ENCODE measurements at regions not wholly inside any gene's neighbourhood (a gene's known extent, or its start where the extent isn't known, plus 50 kb on each side); places are given as distances from the start of the nearest gene placed in this dataset.

- TF ChIP-seq E2F4 (CRISPR knock-in tag; IDR thresholded peaks at IDR 0.05; ENCODE audit: borderline replicate concordance, low read depth), result no peak
- no peak for TF ChIP-seq PRDM15 (CRISPR knock-in tag; IDR thresholded peaks at IDR 0.05)
- no peak for TF ChIP-seq FOXP1 (CRISPR knock-in tag; IDR thresholded peaks at IDR 0.05; ENCODE audit: borderline replicate concordance)
- no peak for TF ChIP-seq MYBL2 (CRISPR knock-in tag; IDR thresholded peaks at IDR 0.05)
- no peak for TF ChIP-seq KAT7 (CRISPR knock-in tag; IDR thresholded peaks at IDR 0.05; ENCODE audit: borderline replicate concordance)
- no peak for TF ChIP-seq ZNF263 (CRISPR knock-in tag; IDR thresholded peaks at IDR 0.05; ENCODE audit: low read depth)
These were observed 136.3 kb upstream of the TMEM72 start (continued) for GRCh38 chr10:44774676-44775401.

GRCh38 chr10:44775402-44775741 lies 135.8 kb upstream of the TMEM72 start:
- no peak for ATAC-seq
- no peak for TF ChIP-seq FOXP1 (CRISPR knock-in tag; IDR thresholded peaks at IDR 0.05; ENCODE audit: borderline replicate concordance)
- TF ChIP-seq PREB (CRISPR knock-in tag; IDR thresholded peaks at IDR 0.05; ENCODE audit: borderline replicate concordance), result no peak
- no peak for TF ChIP-seq ZNF138 (CRISPR knock-in tag; conservative IDR thresholded peaks at IDR 0.05)
- TF ChIP-seq ZSCAN18 (CRISPR knock-in tag; IDR thresholded peaks at IDR 0.05), result no peak
- TF ChIP-seq CBFB (CRISPR knock-in tag; IDR thresholded peaks at IDR 0.05; ENCODE audit: low read depth), result no peak
- TF ChIP-seq ZNF512 (CRISPR knock-in tag; IDR thresholded peaks at IDR 0.05; ENCODE audit: borderline replicate concordance), result no peak
- no peak for TF ChIP-seq JAZF1 (CRISPR knock-in tag; IDR thresholded peaks at IDR 0.05)
- no peak for TF ChIP-seq ZNF425 (CRISPR knock-in tag; conservative IDR thresholded peaks at IDR 0.05)
- TF ChIP-seq EMX1 (CRISPR knock-in tag; IDR thresholded peaks at IDR 0.05), result no peak
- TF ChIP-seq SP1 (CRISPR knock-in tag; conservative IDR thresholded peaks at IDR 0.05), result no peak
- TF ChIP-seq CDX4 (CRISPR knock-in tag; IDR thresholded peaks at IDR 0.05; ENCODE audit: borderline replicate concordance), result no peak
- TF ChIP-seq USF1 (CRISPR knock-in tag; IDR thresholded peaks at IDR 0.05), result no peak

More at GRCh38 chr10:44775402-44775741, 135.8 kb upstream of the TMEM72 start:
- Mint-ChIP-seq H3K27me3 (ENCODE audit: low read depth) (no peaks in the 10 kb centered on the region), H3K4me3 (no peak overlapping the region), H3K4me1 (no peaks in the 10 kb centered on the region), H3K27ac (no peak overlapping the region), H3K36me3 (no peaks in the 10 kb centered on the region), H3K9me3 (no peaks in the 10 kb centered on the region)
- ChIA-PET POLR2A (no interaction called here), CTCF (interaction anchor here (0.7 kb wide), 1 partner anchor 82 kb away, joined by 3 read pairs; no protein-coding TSS in a partner anchor)
- DNase-seq (ENCODE audit: low spot score), result no peak
